MM.1S (cell line): ENCODE measurements at regions not wholly inside any gene's neighbourhood (a gene's known extent, or its start where the extent isn't known, plus 50 kb on each side); places are given as distances from the start of the nearest gene placed in this dataset.

Experiments used
- DNase-seq: peaks from one replicate; pipeline ENCODE4 v3.0.0-alpha.2; 2015
- H2AFZ ChIP-seq: fragments of 300-600 bp; sonication (generic); 2 replicates; pipeline ENCODE4 v1.6.0; 2016; ENCODE audit warnings: antibody characterized with exemption, low read length
- H3F3A ChIP-seq: fragments of 300-600 bp; sonication (generic); 2 replicates; pipeline ENCODE4 v1.6.1; 2016; ENCODE audit warnings: mild to moderate bottlenecking, antibody characterized with exemption, low read length, moderate library complexity, mixed read lengths; ENCODE audit not compliant: insufficient read depth
- H3K27ac ChIP-seq: fragments of 300-600 bp; sonication (generic); 2 replicates; pipeline ENCODE4 v1.5.1; 2016; ENCODE audit warnings: mild to moderate bottlenecking, low read length
- H3K27me3 ChIP-seq: fragments of 300-600 bp; sonication (generic); replicated peaks from 2 replicates; pipeline ENCODE4 v1.6.0; 2016; ENCODE audit warnings: low read length; ENCODE audit not compliant: insufficient read depth
- H3K36me3 ChIP-seq: fragments of 300-600 bp; sonication (generic); replicated peaks from 2 replicates; pipeline ENCODE4 v1.6.1; 2016; ENCODE audit warnings: mild to moderate bottlenecking, low read length, mixed read lengths; ENCODE audit not compliant: insufficient read depth
- H3K4me1 ChIP-seq: fragments of 300-600 bp; sonication (generic); 2 replicates; pipeline ENCODE4 v1.6.1; 2016; ENCODE audit warnings: low read length, mixed read lengths
- H3K4me2 ChIP-seq: fragments of 300-600 bp; sonication (generic); 2 replicates; pipeline ENCODE4 v1.6.0; 2016; ENCODE audit warnings: low read depth, low read length
- H3K4me3 ChIP-seq: fragments of 300-600 bp; sonication (generic); 2 replicates; pipeline ENCODE4 v1.5.1; 2016; ENCODE audit warnings: low read length, mixed read lengths
- H3K79me2 ChIP-seq: fragments of 300-600 bp; sonication (generic); 2 replicates; pipeline ENCODE4 v1.6.1; 2016; ENCODE audit warnings: mixed run types, low read length, mixed read lengths
- H3K9ac ChIP-seq: fragments of 300-600 bp; sonication (generic); 2 replicates; pipeline ENCODE4 v1.6.1; 2016; ENCODE audit warnings: low read length, mixed read lengths
- H3K9me2 ChIP-seq: fragments of 300-600 bp; sonication (generic); replicated peaks from 2 replicates; pipeline ENCODE4 v1.6.1; 2016; ENCODE audit warnings: mild to moderate bottlenecking, low read length, mixed read lengths; ENCODE audit not compliant: insufficient read depth
- H3K9me3 ChIP-seq: fragments of 300-600 bp; sonication (generic); replicated peaks from 2 replicates; pipeline ENCODE4 v1.6.1; 2016; ENCODE audit warnings: mild to moderate bottlenecking, low read length, mixed read lengths; ENCODE audit not compliant: insufficient read depth
- H4K20me1 ChIP-seq: fragments of 300-600 bp; sonication (generic); 2 replicates; pipeline ENCODE4 v1.6.1; 2016; ENCODE audit warnings: mild to moderate bottlenecking, low read length, moderate library complexity, mixed read lengths; ENCODE audit not compliant: insufficient read depth
- CTCF ChIP-seq: fragments of 300-600 bp; sonication (generic); IDR thresholded peaks from 2 replicates; pipeline ENCODE4 v1.5.1; 2016; ENCODE audit warnings: antibody characterized with exemption, low read length, mixed read lengths
- EZH2 ChIP-seq: fragments of 300-600 bp; sonication (generic); optimal IDR thresholded peaks from 2 replicates; pipeline ENCODE3; 2017; ENCODE audit warnings: low read depth, mild to moderate bottlenecking, antibody characterized with exemption, low read length, mixed read lengths
- EZH2phosphoT487 ChIP-seq: fragments of 300-600 bp; sonication (generic); IDR thresholded peaks from 2 replicates; pipeline ENCODE4 v1.6.1; 2018; ENCODE audit warnings: antibody characterized with exemption, low read length

GRCh38 chr9:126157423-126157822 lies 169.2 kb upstream of the MVB12B start:
- no peaks in the 10 kb centered on the region for H3K9me3 ChIP-seq
- TF ChIP-seq CTCF (no peak), EZH2phosphoT487 (no peak), EZH2 (no peak)
- no peaks in the 10 kb centered on the region for H3F3A ChIP-seq
- peaks cover 23% of the 10 kb centered on the region for H3K27me3 ChIP-seq
- no peaks in the 10 kb centered on the region for H3K4me1 ChIP-seq
- no peak overlapping the region for H3K27ac ChIP-seq
- no peaks in the 10 kb centered on the region for H3K36me3 ChIP-seq
- H4K20me1 ChIP-seq: no peaks in the 10 kb centered on the region
- no peak overlapping the region for H3K4me2 ChIP-seq
- no peaks in the 10 kb centered on the region for H3K79me2 ChIP-seq
- H3K4me3 ChIP-seq: no peak overlapping the region
- H2AFZ ChIP-seq: no peak overlapping the region
- no peak overlapping the region for H3K9ac ChIP-seq
- DNase-seq: no peak
- H3K9me2 ChIP-seq: no peaks in the 10 kb centered on the region

- no peaks in the 10 kb centered on the region for H3K9me2 ChIP-seq
- no peak overlapping the region for H2AFZ ChIP-seq
- H3K27me3 ChIP-seq: peaks cover 20% of the 10 kb centered on the region
- no peaks in the 10 kb centered on the region for H3F3A ChIP-seq
- no peaks in the 10 kb centered on the region for H4K20me1 ChIP-seq
- TF ChIP-seq EZH2 (no peak), EZH2phosphoT487 (no peak), CTCF (no peak)
- no peak overlapping the region for H3K4me3 ChIP-seq
- no peak overlapping the region for H3K4me2 ChIP-seq
- no peak overlapping the region for H3K9ac ChIP-seq
- H3K79me2 ChIP-seq: no peaks in the 10 kb centered on the region
- H3K9me3 ChIP-seq: no peaks in the 10 kb centered on the region
- no peaks in the 10 kb centered on the region for H3K36me3 ChIP-seq
- DNase-seq: no peak
- H3K27ac ChIP-seq: no peak overlapping the region
- no peaks in the 10 kb centered on the region for H3K4me1 ChIP-seq
Observed at GRCh38 chr9:126157826-126158587, 168.6 kb upstream of the MVB12B start.

DNA sequence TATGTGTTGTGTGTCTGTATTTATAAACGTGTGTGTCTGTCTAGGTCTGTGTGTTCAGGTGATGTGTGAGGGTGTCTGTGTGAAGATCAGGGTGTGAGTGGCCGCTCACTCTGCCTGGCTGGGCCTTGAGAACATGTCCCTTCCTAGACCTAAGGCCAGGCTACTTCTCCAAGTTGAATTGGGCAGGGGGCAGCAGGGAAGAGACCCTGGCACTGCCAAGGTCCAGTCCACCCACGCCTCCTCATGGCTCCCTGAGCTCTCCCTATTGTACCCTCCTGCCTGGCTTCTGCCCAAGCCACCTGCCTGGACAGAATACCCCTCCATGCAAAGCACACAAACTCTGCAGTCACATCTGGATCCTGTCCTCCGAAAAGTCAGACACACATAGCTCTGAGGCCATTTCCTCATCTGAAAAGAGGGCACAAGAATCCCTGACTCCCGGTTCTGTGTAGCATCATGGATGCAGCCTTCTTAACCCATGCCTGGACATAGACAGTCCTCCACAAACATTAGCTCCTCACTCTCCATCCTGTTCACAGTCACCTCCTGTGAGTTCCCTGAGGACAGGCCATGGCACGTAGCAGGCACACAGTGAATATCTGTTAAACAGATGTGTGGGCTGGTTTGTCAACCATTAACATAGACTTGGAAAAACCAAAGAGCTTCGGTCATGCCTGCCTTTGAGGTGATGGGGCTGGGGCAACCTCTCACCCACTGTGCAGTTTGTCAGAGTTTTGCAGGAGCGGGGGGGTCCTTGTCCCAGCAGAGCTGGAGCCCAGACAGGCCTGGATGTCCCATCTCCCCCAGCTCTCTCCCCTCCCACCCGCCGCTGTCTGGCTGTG lies 167.8 kb upstream of the MVB12B start:
- Histone ChIP-seq H3K9me3 (no peaks in the 10 kb centered on the region), H3K4me1 (no peaks in the 10 kb centered on the region), H4K20me1 (no peaks in the 10 kb centered on the region), H3K79me2 (no peaks in the 10 kb centered on the region), H3K9ac (no peak overlapping the region), H2AFZ (no peak overlapping the region), H3K27ac (no peak overlapping the region), H3K4me2 (no peak overlapping the region), H3K36me3 (no peaks in the 10 kb centered on the region), H3F3A (no peaks in the 10 kb centered on the region), H3K9me2 (no peaks in the 10 kb centered on the region), H3K4me3 (no peak overlapping the region), H3K27me3 (peaks cover 26% of the 10 kb centered on the region)
- TF ChIP-seq EZH2 (no peak), EZH2phosphoT487 (no peak), CTCF (no peak)
- no peak for DNase-seq
